GM12878 (cell line): ENCODE measurements at regions not wholly inside any gene's neighbourhood (a gene's known extent, or its start where the extent isn't known, plus 50 kb on each side); places are given as distances from the start of the nearest gene placed in this dataset.

Source experiments
- ATAC-seq: fragments of 200-7000 bp; cut with Tn5 transposase; 3 replicates; pipeline ENCODE4 v1.9.1; 2020; ENCODE audit warnings: mild to moderate bottlenecking, moderate library complexity
- BruUV-seq: library from RNA; stranded (reverse); fragments of 400-500 nt; replicated peaks from 2 replicates; lab custom pipeline; 2021; lab: Mats Ljungman, UMichigan
- CTCF ChIA-PET: fragments of 300-600 bp; sonication (Branson Sonifier 250); formaldehyde crosslinking; extraction: SDS; loops from one replicate; lab custom pipeline; 2021; ENCODE audit warnings: inconsistent platforms; lab: Yijun Ruan, JAX
- POLR2A ChIA-PET: fragments of 350-600 bp; formaldehyde crosslinking; extraction: SDS; loops from one replicate; lab custom pipeline; 2021; ENCODE audit warnings: inconsistent platforms; lab: Charles Lee
- RAD21 ChIA-PET: fragments of 300-600 bp; sonication (Branson Sonifier 250); formaldehyde crosslinking; loops from one replicate; lab custom pipeline; 2023; ENCODE audit warnings: antibody characterized with exemption; ENCODE audit not compliant: unreplicated experiment; lab: Charles Lee
- SMC1A ChIA-PET: fragments of 300-600 bp; sonication (Branson Sonifier 250); formaldehyde crosslinking; loops from one replicate; lab custom pipeline; 2023; ENCODE audit not compliant: unreplicated experiment, uncharacterized antibody; lab: Charles Lee
- DNase-seq: peaks from one replicate; pipeline ENCODE4 v3.0.0-alpha.2; 2011; ENCODE audit warnings: low read depth, low spot score
- FAIRE-seq: peaks from 3 replicates; lab custom pipeline; 2011; peaks lifted over from hg19 to GRCh38; lab: Jason Lieb, UNC
- H2AFZ ChIP-seq: 2 replicates; pipeline ENCODE4 v1.6.0; 2011; ENCODE audit warnings: low read depth, low read length, control low read depth; ENCODE audit not compliant: control insufficient read depth
- H3K27ac ChIP-seq: 2 replicates; pipeline ENCODE4 v1.5.1; 2011; ENCODE audit warnings: control low read depth; ENCODE audit not compliant: control insufficient read depth, insufficient read depth
- H3K27me3 ChIP-seq, 2 experiments: replicated peaks in 1 of 2; 2 replicates each; pipeline versions ENCODE4 v1.6.0 to v1.6.1; 2011; ENCODE audit warnings: low read length in 1 of 2; ENCODE audit not compliant: control insufficient read depth in 2 of 2, insufficient read depth in 2 of 2
- H3K36me3 ChIP-seq, 2 experiments: 2 replicates each; pipeline ENCODE4 v1.5.1; 2011; ENCODE audit warnings: low read length in 1 of 2; ENCODE audit not compliant: control insufficient read depth in 2 of 2, insufficient read depth in 2 of 2
- H3K4me1 ChIP-seq: 2 replicates; pipeline ENCODE4 v1.6.1; 2011; ENCODE audit warnings: mild to moderate bottlenecking, low read length, moderate library complexity, mixed read lengths; ENCODE audit not compliant: control insufficient read depth, insufficient read depth
- H3K4me2 ChIP-seq: 2 replicates; pipeline ENCODE4 v1.6.0; 2011; ENCODE audit warnings: control low read depth; ENCODE audit not compliant: control insufficient read depth, insufficient read depth
- H3K4me3 ChIP-seq: fragments of 200-600 bp; sonication (generic); 2 replicates; pipeline ENCODE4 v1.5.1; 2016
- H3K79me2 ChIP-seq: 2 replicates; pipeline ENCODE4 v1.6.0; 2011; ENCODE audit warnings: low read length; ENCODE audit not compliant: control insufficient read depth, insufficient read depth
- H3K9ac ChIP-seq: 2 replicates; pipeline ENCODE4 v1.8.0; 2011; ENCODE audit warnings: low read length, control low read depth, mixed read lengths; ENCODE audit not compliant: control insufficient read depth, insufficient read depth
- H3K9me3 ChIP-seq: replicated peaks from 3 replicates; pipeline ENCODE4 v1.5.1; 2011; ENCODE audit warnings: mild to moderate bottlenecking, low read length; ENCODE audit not compliant: control insufficient read depth, insufficient read depth
- H4K20me1 ChIP-seq: 2 replicates; pipeline ENCODE4 v1.6.0; 2011; ENCODE audit not compliant: control insufficient read depth, insufficient read depth
- CBX5 ChIP-seq: sonication (generic); IDR thresholded peaks from 2 replicates; pipeline ENCODE4 v1.6.1; 2016; ENCODE audit warnings: low read depth, moderate library complexity, mild to moderate bottlenecking, inconsistent platforms
- CREM ChIP-seq: IDR thresholded peaks from 2 replicates; pipeline ENCODE4 v1.6.1; 2014; ENCODE audit warnings: antibody characterized with exemption, low read depth
- EGR1 ChIP-seq, 2 experiments: IDR thresholded peaks; 1 replicate in 1 of 2; 2 replicates in 1 of 2; pipeline ENCODE4 v1.6.1; 2011 to 2012; ENCODE audit warnings: low read depth in 2 of 2, low read length in 2 of 2, borderline replicate concordance in 1 of 2, mild to moderate bottlenecking in 1 of 2, moderate library complexity in 1 of 2
- FOS ChIP-seq: IDR thresholded peaks from 3 replicates; pipeline ENCODE4 v1.6.1; 2011; ENCODE audit warnings: borderline replicate concordance; ENCODE audit not compliant: insufficient read length; ENCODE audit errors: extremely low read depth
- HDAC2 ChIP-seq: fragments of 200-600 bp; sonication (generic); IDR thresholded peaks from 2 replicates; pipeline ENCODE4 v1.6.1; 2017
- KAT2A ChIP-seq: conservative IDR thresholded peaks from 2 replicates; pipeline ENCODE4 v1.6.1; 2011; ENCODE audit warnings: low read depth, low read length; ENCODE audit not compliant: control insufficient read depth
- NFIC ChIP-seq: IDR thresholded peaks from 2 replicates; pipeline ENCODE4 v1.6.1; 2012; ENCODE audit warnings: low read depth, mild to moderate bottlenecking, inconsistent platforms, low read length, moderate library complexity
- NFYB ChIP-seq: IDR thresholded peaks from 2 replicates; pipeline ENCODE4 v1.6.1; 2011; ENCODE audit warnings: low read depth, mild to moderate bottlenecking, low read length, improper control_type of control experiment, moderate library complexity; ENCODE audit not compliant: insufficient read depth
- POLR2AphosphoS2 ChIP-seq: IDR thresholded peaks from 2 replicates; pipeline ENCODE4 v1.6.1; 2011; ENCODE audit warnings: low read depth, mild to moderate bottlenecking, low read length, improper control_type of control experiment, moderate library complexity
- SMC3 ChIP-seq: IDR thresholded peaks from 2 replicates; pipeline ENCODE4 v1.6.1; 2011; ENCODE audit warnings: low read length, improper control_type of control experiment, borderline replicate concordance
- STAT3 ChIP-seq: IDR thresholded peaks from 2 replicates; pipeline ENCODE4 v1.6.1; 2011; ENCODE audit warnings: low read depth, low read length, improper control_type of control experiment
- WRNIP1 ChIP-seq: IDR thresholded peaks from 2 replicates; pipeline ENCODE4 v1.6.1; 2011; ENCODE audit warnings: low read depth, low read length, improper control_type of control experiment, borderline replicate concordance
- YBX1 ChIP-seq: fragments of 450-650 bp; IDR thresholded peaks from 2 replicates; pipeline ENCODE4 v1.6.1; 2016; ENCODE audit warnings: antibody characterized with exemption
- ZBED1 ChIP-seq: IDR thresholded peaks from 2 replicates; pipeline ENCODE4 v1.6.1; 2016; ENCODE audit warnings: borderline replicate concordance
- ZNF622 ChIP-seq: fragments of 450-650 bp; IDR thresholded peaks from 2 replicates; pipeline ENCODE4 v1.6.1; 2017; ENCODE audit warnings: mild to moderate bottlenecking, inconsistent platforms
- WGBS: methylation state at CpG from one replicate; pipeline ENCODE4 v1.1.6; 2016; ENCODE audit warnings: low lambda C conversion rate; ENCODE audit not compliant: insufficient replicate concordance, insufficient coverage; ENCODE audit errors: missing lambda C conversion rate; 5-methylcytosine and 5-hydroxymethylcytosine counted together
- in situ Hi-C: fragments of 300-500 bp; cut with MboI; formaldehyde crosslinking; loops from 9 replicates; pipeline ENCODE4 v1.14.3; 2018; ENCODE audit warnings: mixed read lengths
- intact Hi-C: fragments of 100-400 bp; cut with micrococcal nuclease; formaldehyde crosslinking; loops from one replicate; pipeline ENCODE4 v1.14.2; 2022; ENCODE audit not compliant: unreplicated experiment
- TF ChIP-seq, protein P1 (sequence below): IDR thresholded peaks from 2 replicates; pipeline ENCODE4 v1.6.1; 2011; ENCODE audit warnings: low read depth, low read length, improper control_type of control experiment, borderline replicate concordance

DNA sequence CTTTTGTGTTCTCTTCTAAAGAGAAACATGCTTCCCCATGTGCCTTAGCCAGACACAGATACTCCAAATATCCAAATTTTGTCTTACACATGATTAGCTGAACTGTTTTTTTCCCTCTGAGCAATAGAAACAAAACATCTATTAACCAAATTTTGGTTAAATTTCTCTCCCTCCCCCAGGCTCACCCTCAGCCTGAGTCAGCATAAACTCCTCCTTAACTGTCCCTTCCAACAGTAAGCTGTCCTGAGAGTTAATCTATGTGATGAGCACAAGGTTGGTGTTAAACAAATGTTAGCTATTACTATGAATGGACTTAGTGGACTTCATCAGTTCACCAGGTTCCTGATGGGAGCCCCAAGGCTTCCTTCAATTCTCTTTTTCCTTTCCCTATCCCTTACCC, 108.5 kb downstream of the RSL24D1 start:
- Histone ChIP-seq H3K9ac (no peak overlapping the region), H3K27me3 (no peaks in the 10 kb centered on the region), H3K9me3 (no peaks in the 10 kb centered on the region), H4K20me1 (no peaks in the 10 kb centered on the region), H2AFZ (no peak overlapping the region), H3K4me3 (no peak overlapping the region), H3K36me3 (no peaks in the 10 kb centered on the region), H3K4me2 (no peak overlapping the region), H3K27ac (no peak overlapping the region), H3K79me2 (no peaks in the 10 kb centered on the region)
- no peak for DNase-seq
- ChIA-PET SMC1A (interaction anchor here (1.5 kb wide), 1 partner anchor 132 kb away, joined by 3 read pairs; no protein-coding TSS in a partner anchor), RAD21 (no interaction called here), POLR2A (no interaction called here)
- in situ Hi-C loops: no loop called here
- intact Hi-C loops: no loop called here
- ATAC-seq: no peak
- no TSS peak for BruUV-seq
- TF ChIP-seq ZNF622: no peak
- no peak for TF ChIP-seq POLR2AphosphoS2
- TF ChIP-seq YBX1: no peak
- no peak for TF ChIP-seq CREM
- TF ChIP-seq FOS: no peak
- TF ChIP-seq CBX5: no peak
- TF ChIP-seq KAT2A: no peak
- no peak for TF ChIP-seq EGR1 (IDR thresholded peaks at IDR 0.05; ENCODE audit: borderline replicate concordance in 1 of 2, low read depth in 2 of 2, low read length in 2 of 2)
- TF ChIP-seq NFIC: no peak
- TF ChIP-seq, all 136 proteins: peak for 0
- CTCF ChIA-PET: interaction anchor here (0.7 kb wide), 1 partner anchor 88 kb away, joined by 3 read pairs; no protein-coding TSS in a partner anchor
- H3K4me1 ChIP-seq: no peaks in the 10 kb centered on the region
- no peak for FAIRE-seq

DNA sequence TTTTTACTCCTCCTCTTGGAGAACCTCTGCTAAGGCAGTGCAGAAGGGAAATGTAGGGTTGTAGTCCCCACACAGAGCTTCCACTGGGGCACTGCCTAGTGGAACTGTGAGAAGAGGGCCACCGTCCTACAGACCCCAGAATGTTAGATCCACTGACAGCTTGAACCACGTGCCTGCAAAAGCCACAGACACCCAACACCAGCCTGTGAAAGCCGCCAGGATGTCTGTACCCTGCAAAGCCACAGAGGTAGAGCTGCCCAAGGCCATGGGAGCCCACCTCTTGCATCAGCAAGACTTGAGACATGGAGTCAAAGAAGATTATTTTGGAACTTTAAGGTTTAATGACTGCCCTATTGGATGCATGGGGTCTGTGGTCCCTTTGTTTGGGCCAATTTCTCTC, 112.1 kb downstream of the RSL24D1 start:
- Histone ChIP-seq H2AFZ (no peak overlapping the region), H3K9me3 (no peaks in the 10 kb centered on the region), H3K27ac (no peak overlapping the region), H3K9ac (no peak overlapping the region), H3K4me1 (no peaks in the 10 kb centered on the region), H3K79me2 (no peaks in the 10 kb centered on the region), H3K4me3 (no peak overlapping the region), H3K27me3 (no peaks in the 10 kb centered on the region), H3K36me3 (no peaks in the 10 kb centered on the region), H3K4me2 (no peak overlapping the region), H4K20me1 (no peaks in the 10 kb centered on the region)
- no peak for FAIRE-seq
- ChIA-PET RAD21 (no interaction called here), CTCF (interaction anchor here (1.3 kb wide), 1 partner anchor 55 kb away, joined by 3 read pairs; no protein-coding TSS in a partner anchor), POLR2A (no interaction called here), SMC1A (no interaction called here)
- TF ChIP-seq STAT3 (no peak), SMC3 (no peak), WRNIP1 (no peak), NFYB (no peak), ZBED1 (no peak), HDAC2 (no peak)
- TF ChIP-seq, protein P1, sequence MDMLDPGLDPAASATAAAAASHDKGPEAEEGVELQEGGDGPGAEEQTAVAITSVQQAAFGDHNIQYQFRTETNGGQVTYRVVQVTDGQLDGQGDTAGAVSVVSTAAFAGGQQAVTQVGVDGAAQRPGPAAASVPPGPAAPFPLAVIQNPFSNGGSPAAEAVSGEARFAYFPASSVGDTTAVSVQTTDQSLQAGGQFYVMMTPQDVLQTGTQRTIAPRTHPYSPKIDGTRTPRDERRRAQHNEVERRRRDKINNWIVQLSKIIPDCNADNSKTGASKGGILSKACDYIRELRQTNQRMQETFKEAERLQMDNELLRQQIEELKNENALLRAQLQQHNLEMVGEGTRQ: no peak
- in situ Hi-C loops (no loop called here), intact Hi-C loops (no loop called here)
- no TSS peak for BruUV-seq
- 0% methylated on average over 3 of the region's 3 CpGs for WGBS
- no peak for ATAC-seq
- no peak for DNase-seq
